ENCODE measurements at regions not wholly inside any gene's neighbourhood (a gene's known extent, or its start where the extent isn't known, plus 50 kb on each side); places are given as distances from the start of the nearest gene placed in this dataset.

DNA sequence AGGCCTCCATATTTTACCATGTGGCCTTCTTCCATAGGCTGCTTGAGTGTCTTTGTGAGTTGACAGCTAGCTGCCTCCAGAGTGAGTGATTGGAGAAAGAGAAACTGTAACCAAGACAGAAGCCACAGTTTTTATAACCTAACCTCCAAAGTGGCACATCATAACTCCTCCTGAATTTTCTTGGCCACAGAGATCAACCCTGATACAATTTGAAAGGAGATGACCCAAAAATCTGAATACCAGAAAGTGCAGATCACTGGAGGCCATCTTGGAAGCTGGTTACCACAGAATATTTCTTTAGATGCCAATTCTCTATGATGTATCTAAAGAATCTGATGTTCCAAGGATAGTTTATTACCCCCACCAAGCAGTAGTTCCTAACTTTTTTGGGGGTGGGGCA, 254.3 kb upstream of the PDE4D start:
- TF ChIP-seq, protein P1, sequence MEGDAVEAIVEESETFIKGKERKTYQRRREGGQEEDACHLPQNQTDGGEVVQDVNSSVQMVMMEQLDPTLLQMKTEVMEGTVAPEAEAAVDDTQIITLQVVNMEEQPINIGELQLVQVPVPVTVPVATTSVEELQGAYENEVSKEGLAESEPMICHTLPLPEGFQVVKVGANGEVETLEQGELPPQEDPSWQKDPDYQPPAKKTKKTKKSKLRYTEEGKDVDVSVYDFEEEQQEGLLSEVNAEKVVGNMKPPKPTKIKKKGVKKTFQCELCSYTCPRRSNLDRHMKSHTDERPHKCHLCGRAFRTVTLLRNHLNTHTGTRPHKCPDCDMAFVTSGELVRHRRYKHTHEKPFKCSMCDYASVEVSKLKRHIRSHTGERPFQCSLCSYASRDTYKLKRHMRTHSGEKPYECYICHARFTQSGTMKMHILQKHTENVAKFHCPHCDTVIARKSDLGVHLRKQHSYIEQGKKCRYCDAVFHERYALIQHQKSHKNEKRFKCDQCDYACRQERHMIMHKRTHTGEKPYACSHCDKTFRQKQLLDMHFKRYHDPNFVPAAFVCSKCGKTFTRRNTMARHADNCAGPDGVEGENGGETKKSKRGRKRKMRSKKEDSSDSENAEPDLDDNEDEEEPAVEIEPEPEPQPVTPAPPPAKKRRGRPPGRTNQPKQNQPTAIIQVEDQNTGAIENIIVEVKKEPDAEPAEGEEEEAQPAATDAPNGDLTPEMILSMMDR (IDR thresholded peaks at IDR 0.05) = no peak
- TF ChIP-seq POLR2AphosphoS5 (IDR thresholded peaks at IDR 0.05) (no peak), POLR2A (IDR thresholded peaks at IDR 0.05) (no peak), EP300 (IDR thresholded peaks at IDR 0.05; ENCODE audit: low read depth) (no peak)

Data from transverse colon (tissue), 4 donors.